ENCODE measurements at regions not wholly inside any gene's neighbourhood (a gene's known extent, or its start where the extent isn't known, plus 50 kb on each side); places are given as distances from the start of the nearest gene placed in this dataset.

DNA sequence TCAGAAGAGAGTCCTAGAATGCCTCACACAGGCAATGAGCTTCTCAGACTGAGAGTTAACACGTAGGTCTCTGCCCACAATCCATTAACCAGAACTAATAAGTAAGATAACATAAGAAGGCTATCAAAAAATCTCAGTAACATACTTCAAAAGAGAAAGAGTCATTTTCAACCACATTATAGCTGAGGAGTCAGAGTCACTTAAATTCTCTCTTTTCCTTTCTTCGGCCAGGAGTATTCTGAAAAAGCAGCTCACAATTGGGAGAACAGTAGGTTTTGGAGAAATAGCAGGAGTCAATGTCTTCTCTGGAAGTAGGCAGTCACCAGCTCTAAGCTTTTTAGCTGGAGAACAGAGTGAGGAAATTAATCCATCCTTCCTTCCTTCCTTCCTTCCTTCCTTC, 1364.4 kb upstream of the NXPH2 start:
- TF ChIP-seq, protein P1, sequence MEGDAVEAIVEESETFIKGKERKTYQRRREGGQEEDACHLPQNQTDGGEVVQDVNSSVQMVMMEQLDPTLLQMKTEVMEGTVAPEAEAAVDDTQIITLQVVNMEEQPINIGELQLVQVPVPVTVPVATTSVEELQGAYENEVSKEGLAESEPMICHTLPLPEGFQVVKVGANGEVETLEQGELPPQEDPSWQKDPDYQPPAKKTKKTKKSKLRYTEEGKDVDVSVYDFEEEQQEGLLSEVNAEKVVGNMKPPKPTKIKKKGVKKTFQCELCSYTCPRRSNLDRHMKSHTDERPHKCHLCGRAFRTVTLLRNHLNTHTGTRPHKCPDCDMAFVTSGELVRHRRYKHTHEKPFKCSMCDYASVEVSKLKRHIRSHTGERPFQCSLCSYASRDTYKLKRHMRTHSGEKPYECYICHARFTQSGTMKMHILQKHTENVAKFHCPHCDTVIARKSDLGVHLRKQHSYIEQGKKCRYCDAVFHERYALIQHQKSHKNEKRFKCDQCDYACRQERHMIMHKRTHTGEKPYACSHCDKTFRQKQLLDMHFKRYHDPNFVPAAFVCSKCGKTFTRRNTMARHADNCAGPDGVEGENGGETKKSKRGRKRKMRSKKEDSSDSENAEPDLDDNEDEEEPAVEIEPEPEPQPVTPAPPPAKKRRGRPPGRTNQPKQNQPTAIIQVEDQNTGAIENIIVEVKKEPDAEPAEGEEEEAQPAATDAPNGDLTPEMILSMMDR (IDR thresholded peaks at IDR 0.05): no peak
- no peak for TF ChIP-seq POLR2A (IDR thresholded peaks at IDR 0.05)
